SH-SY5Y (cell line): ENCODE measurements at regions not wholly inside any gene's neighbourhood (a gene's known extent, or its start where the extent isn't known, plus 50 kb on each side); places are given as distances from the start of the nearest gene placed in this dataset.

Experiments used
- GATA2 ChIP-seq: IDR thresholded peaks from 2 replicates; pipeline ENCODE4 v1.6.1; 2011; ENCODE audit warnings: mild to moderate bottlenecking, low read depth, low read length
- GATA3 ChIP-seq: IDR thresholded peaks from 2 replicates; pipeline ENCODE4 v1.6.1; 2011; ENCODE audit warnings: low read depth, mild to moderate bottlenecking, low read length, moderate library complexity

GRCh38 chr11:26929806-26930517 lies 64.0 kb upstream of the FIBIN start:
- no peak for TF ChIP-seq GATA2
- no peak for TF ChIP-seq GATA3
